HEK293 (cell line): ENCODE measurements at regions not wholly inside any gene's neighbourhood (a gene's known extent, or its start where the extent isn't known, plus 50 kb on each side); places are given as distances from the start of the nearest gene placed in this dataset.

ENCODE experiments used
- CTCF ChIA-PET: fragments of 350-600 bp; formaldehyde crosslinking; extraction: SDS; loops from one replicate; lab custom pipeline; 2021; ENCODE audit warnings: antibody characterized with exemption; lab: Yijun Ruan, JAX
- POLR2A ChIA-PET: fragments of 300-600 bp; formaldehyde crosslinking; extraction: SDS; loops from one replicate; lab custom pipeline; 2020; ENCODE audit warnings: antibody characterized with exemption, inconsistent platforms; lab: Yijun Ruan, JAX
- H3K27ac ChIP-seq: fragments of 200-500 bp; sonication (Bioruptor generic); 2 replicates; pipeline ENCODE4 v1.5.1; 2014; ENCODE audit warnings: low read depth, low read length, control low read depth, inconsistent platforms; ENCODE audit errors: extremely low read depth
- H3K36me3 ChIP-seq, 2 experiments: fragments of 200-500 bp in 1 of 2; sonication (Bioruptor generic) in 1 of 2; 1 replicate in 1 of 2; 2 replicates in 1 of 2; pipeline ENCODE4 v1.5.1; 2014 to 2017; ENCODE audit warnings: inconsistent platforms in 2 of 2, low read length in 2 of 2; ENCODE audit not compliant: control insufficient read depth in 2 of 2, insufficient read depth in 1 of 2
- H3K4me1 ChIP-seq: fragments of 200-500 bp; sonication (Bioruptor generic); 2 replicates; pipeline ENCODE4 v1.5.1; 2014; ENCODE audit warnings: mild to moderate bottlenecking, low read length, inconsistent platforms; ENCODE audit not compliant: control insufficient read depth, insufficient read depth
- H3K4me3 ChIP-seq: 2 replicates; pipeline ENCODE4 v1.5.1; 2011; ENCODE audit warnings: low read depth, mild to moderate bottlenecking, control low read depth, low read length, moderate library complexity
- H3K9me3 ChIP-seq: fragments of 200-500 bp; sonication (Bioruptor generic); 2 replicates; pipeline ENCODE4 v1.5.1; 2014; ENCODE audit warnings: low read depth, low read length, inconsistent platforms; ENCODE audit not compliant: control insufficient read depth, insufficient read depth
- GLI2 ChIP-seq: fragments of 450-650 bp; formaldehyde crosslinking; IDR thresholded peaks from 2 replicates; pipeline ENCODE4; 2017; ENCODE audit warnings: missing biosample characterization, missing genetic modification characterization, low read depth, borderline replicate concordance
- GLI4 ChIP-seq: fragments of 450-650 bp; formaldehyde crosslinking; IDR thresholded peaks from 2 replicates; pipeline ENCODE4 v1.5.1; 2016; ENCODE audit warnings: missing biosample characterization, missing genetic modification characterization
- MEIS1 ChIP-seq: sonication (generic); formaldehyde crosslinking; IDR thresholded peaks from 2 replicates; pipeline ENCODE4 v1.8.1; 2022; ENCODE audit warnings: missing genetic modification reagents, mild to moderate bottlenecking, borderline replicate concordance
- OSR2 ChIP-seq: fragments of 450-650 bp; formaldehyde crosslinking; IDR thresholded peaks from 2 replicates; pipeline ENCODE4 v1.5.1; 2016; ENCODE audit warnings: missing biosample characterization, missing genetic modification characterization
- PRDM10 ChIP-seq: fragments of 450-650 bp; formaldehyde crosslinking; IDR thresholded peaks from 2 replicates; pipeline ENCODE4 v1.5.1; 2016; ENCODE audit warnings: missing biosample characterization, missing genetic modification characterization
- REPIN1 ChIP-seq: fragments of 450-650 bp; formaldehyde crosslinking; IDR thresholded peaks from 2 replicates; pipeline ENCODE4 v1.5.1; 2017; ENCODE audit warnings: missing biosample characterization, missing genetic modification characterization, low read depth
- SP3 ChIP-seq: fragments of 450-650 bp; formaldehyde crosslinking; IDR thresholded peaks from 2 replicates; pipeline ENCODE4 v1.5.1; 2016; ENCODE audit warnings: missing biosample characterization, missing genetic modification characterization
- TRIM28 ChIP-seq: IDR thresholded peaks from 2 replicates; pipeline ENCODE4 v1.6.1; 2011; ENCODE audit warnings: low read length, control low read depth, borderline replicate concordance
- ZBTB21 ChIP-seq: fragments of 450-650 bp; formaldehyde crosslinking; IDR thresholded peaks from 2 replicates; pipeline ENCODE4 v1.5.1; 2017; ENCODE audit warnings: missing biosample characterization, missing genetic modification characterization
- ZBTB8A ChIP-seq: fragments of 450-650 bp; formaldehyde crosslinking; IDR thresholded peaks from 2 replicates; pipeline ENCODE4 v1.5.1; 2016; ENCODE audit warnings: missing biosample characterization, missing genetic modification characterization
- ZFHX2 ChIP-seq: fragments of 450-650 bp; formaldehyde crosslinking; conservative IDR thresholded peaks from 2 replicates; pipeline ENCODE4 v1.5.1; 2016; ENCODE audit warnings: missing biosample characterization, missing genetic modification characterization
- ZNF157 ChIP-seq: fragments of 450-650 bp; formaldehyde crosslinking; IDR thresholded peaks from 2 replicates; pipeline ENCODE4 v1.5.1; 2016; ENCODE audit warnings: missing biosample characterization, missing genetic modification characterization
- ZNF174 ChIP-seq: fragments of 450-650 bp; formaldehyde crosslinking; IDR thresholded peaks from 2 replicates; pipeline ENCODE4 v1.5.0; 2017; ENCODE audit warnings: missing biosample characterization, mild to moderate bottlenecking, missing genetic modification characterization
- ZNF23 ChIP-seq: fragments of 450-650 bp; formaldehyde crosslinking; IDR thresholded peaks from 2 replicates; pipeline ENCODE4 v1.5.1; 2016; ENCODE audit warnings: missing biosample characterization, missing genetic modification characterization, borderline replicate concordance
- ZNF292 ChIP-seq: fragments of 450-650 bp; formaldehyde crosslinking; IDR thresholded peaks from 2 replicates; pipeline ENCODE4 v1.5.1; 2016; ENCODE audit warnings: low read depth, missing biosample characterization, missing genetic modification characterization, borderline replicate concordance
- ZNF404 ChIP-seq: fragments of 450-650 bp; formaldehyde crosslinking; IDR thresholded peaks from 2 replicates; pipeline ENCODE4 v1.5.1; 2017; ENCODE audit warnings: missing biosample characterization, missing genetic modification characterization
- ZNF433 ChIP-seq: fragments of 450-650 bp; formaldehyde crosslinking; IDR thresholded peaks from 2 replicates; pipeline ENCODE4 v1.5.1; 2016; ENCODE audit warnings: missing biosample characterization, missing genetic modification characterization, low read depth
- ZNF449 ChIP-seq: fragments of 450-650 bp; formaldehyde crosslinking; IDR thresholded peaks from 2 replicates; pipeline ENCODE4 v1.5.1; 2017; ENCODE audit warnings: missing biosample characterization, mild to moderate bottlenecking, missing genetic modification characterization, moderate library complexity
- ZNF580 ChIP-seq: fragments of 450-650 bp; formaldehyde crosslinking; IDR thresholded peaks from 2 replicates; pipeline ENCODE4 v1.5.1; 2016; ENCODE audit warnings: missing biosample characterization, missing genetic modification characterization
- ZNF596 ChIP-seq: fragments of 450-650 bp; IDR thresholded peaks from 2 replicates; pipeline ENCODE4 v1.5.0; 2018; ENCODE audit warnings: missing biosample characterization, mild to moderate bottlenecking, missing genetic modification characterization, moderate library complexity
- ZNF621 ChIP-seq: fragments of 450-650 bp; formaldehyde crosslinking; IDR thresholded peaks from 2 replicates; pipeline ENCODE4 v1.5.1; 2017; ENCODE audit warnings: missing biosample characterization, missing genetic modification characterization
- ZNF645 ChIP-seq: fragments of 450-650 bp; formaldehyde crosslinking; IDR thresholded peaks from 2 replicates; pipeline ENCODE4; 2016; ENCODE audit warnings: missing biosample characterization, missing genetic modification characterization
- ZNF677 ChIP-seq: fragments of 450-650 bp; IDR thresholded peaks from 2 replicates; pipeline ENCODE4 v1.5.0; 2018; ENCODE audit warnings: missing biosample characterization, mild to moderate bottlenecking, missing genetic modification characterization, moderate library complexity
- ZNF707 ChIP-seq: fragments of 450-650 bp; formaldehyde crosslinking; IDR thresholded peaks from 2 replicates; pipeline ENCODE4 v1.5.1; 2016; ENCODE audit warnings: missing biosample characterization, missing genetic modification characterization
- ZNF777 ChIP-seq: fragments of 450-650 bp; formaldehyde crosslinking; IDR thresholded peaks from 2 replicates; pipeline ENCODE4 v1.5.1; 2017; ENCODE audit warnings: missing biosample characterization, missing genetic modification characterization, borderline replicate concordance
- ZXDB ChIP-seq: fragments of 450-650 bp; formaldehyde crosslinking; IDR thresholded peaks from 2 replicates; pipeline ENCODE4 v1.5.1; 2016; ENCODE audit warnings: missing biosample characterization, missing genetic modification characterization

GRCh38 chr4:124803026-124803425, 90.5 kb upstream of the ANKRD50 start:
- TF ChIP-seq ZNF404 (no peak), ZNF645 (no peak), ZNF777 (tag by site-specific recombination) (no peak), PRDM10 (no peak), ZNF292 (tag by site-specific recombination) (no peak), ZNF580 (tag by site-specific recombination) (no peak)
- TF ChIP-seq, all 188 proteins: peak for 0
- POLR2A ChIA-PET: no interaction called here
- no peaks in the 10 kb centered on the region for H3K36me3 ChIP-seq
- no peak overlapping the region for H3K4me3 ChIP-seq
- no peaks in the 10 kb centered on the region for H3K9me3 ChIP-seq
- CTCF ChIA-PET: interaction anchor here (0.7 kb wide), 1 partner anchor 569 kb away, joined by 3 read pairs; no protein-coding TSS in a partner anchor
- no peaks in the 10 kb centered on the region for H3K4me1 ChIP-seq
- H3K27ac ChIP-seq: no peak overlapping the region

- no peak overlapping the region for H3K27ac ChIP-seq
- H3K36me3 ChIP-seq: no peaks in the 10 kb centered on the region
- H3K4me3 ChIP-seq: no peak overlapping the region
- ChIA-PET CTCF (no interaction called here), POLR2A (no interaction called here)
- TF ChIP-seq ZNF433 (tag by site-specific recombination): no peak
- TF ChIP-seq GLI2 (tag by site-specific recombination): no peak
- TF ChIP-seq ZBTB21 (tag by site-specific recombination): no peak
- TF ChIP-seq REPIN1 (tag by site-specific recombination): no peak
- TF ChIP-seq SP3 (tag by site-specific recombination): no peak
- no peak for TF ChIP-seq ZXDB (tag by site-specific recombination)
- TF ChIP-seq TRIM28: no peak
- no peak for TF ChIP-seq MEIS1
- no peaks in the 10 kb centered on the region for H3K4me1 ChIP-seq
- H3K9me3 ChIP-seq: no peaks in the 10 kb centered on the region
Measured at GRCh38 chr4:124797223-124797622, 84.7 kb upstream of the ANKRD50 start.

GRCh38 chr4:124790471-124790870, 77.9 kb upstream of the ANKRD50 start:
- TF ChIP-seq ZNF157 (tag by site-specific recombination): no peak
- no peak for TF ChIP-seq OSR2 (tag by site-specific recombination)
- no peak for TF ChIP-seq ZNF621 (tag by site-specific recombination)
- no peak for TF ChIP-seq ZNF23
- TF ChIP-seq ZNF707: no peak
- TF ChIP-seq ZNF677 (tag by site-specific recombination): no peak
- no peak for TF ChIP-seq GLI2 (tag by site-specific recombination)
- TF ChIP-seq ZBTB8A (tag by site-specific recombination): no peak
- TF ChIP-seq GLI4 (tag by site-specific recombination): no peak
- TF ChIP-seq ZFHX2: no peak
- no peak for TF ChIP-seq ZNF174 (tag by site-specific recombination)
- no peak for TF ChIP-seq TRIM28
- TF ChIP-seq ZNF596 (tag by site-specific recombination): no peak
- TF ChIP-seq ZNF449: no peak
- POLR2A ChIA-PET: no interaction called here
- CTCF ChIA-PET: interaction anchor here (0.6 kb wide), 1 partner anchor 369 kb away, joined by 5 read pairs; no protein-coding TSS in a partner anchor
- Histone ChIP-seq H3K27ac (no peak overlapping the region), H3K4me3 (no peak overlapping the region), H3K9me3 (no peaks in the 10 kb centered on the region), H3K36me3 (no peaks in the 10 kb centered on the region), H3K4me1 (no peaks in the 10 kb centered on the region)
